CD4-positive, alpha-beta T cell (primary cell): ENCODE measurements at regions not wholly inside any gene's neighbourhood (a gene's known extent, or its start where the extent isn't known, plus 50 kb on each side); places are given as distances from the start of the nearest gene placed in this dataset.

ENCODE experiments used
- ATAC-seq: fragments of 200-7000 bp; cut with Tn5 transposase; one replicate; pipeline ENCODE4 v1.10.0; 2022; ENCODE audit warnings: mild to moderate bottlenecking; ENCODE audit not compliant: poor library complexity
- CTCF ChIA-PET: fragments of 350-600 bp; sonication (Branson Sonifier 250); formaldehyde crosslinking; loops from one replicate; lab custom pipeline; 2021; ENCODE audit warnings: antibody characterized with exemption, inconsistent platforms; lab: Charles Lee
- POLR2A ChIA-PET: fragments of 350-600 bp; sonication (Branson Sonifier 250); formaldehyde crosslinking; loops from one replicate; lab custom pipeline; 2021; ENCODE audit warnings: antibody characterized with exemption, inconsistent platforms; lab: Charles Lee
- DNase-seq, 14 experiments: peaks; one replicate each; pipeline ENCODE4 v3.0.0-alpha.2; 2013 to 2020; ENCODE audit warnings: mixed read lengths in 2 of 14
- H3K27ac ChIP-seq, 2 donors: one replicate each; pipeline versions ENCODE4 v1.5.1 to v1.7.0; 2013; ENCODE audit warnings: low read length in 2 of 2, low read depth in 1 of 2, mild to moderate bottlenecking in 1 of 2
- H3K27me3 ChIP-seq, 2 experiments: 1 replicate in 1 of 2; 2 replicates in 1 of 2; pipeline versions ENCODE4 v1.6.1 to v1.7.0; 2013; ENCODE audit warnings: low read length in 2 of 2, control low read depth in 1 of 2, mild to moderate bottlenecking in 1 of 2, moderate library complexity in 1 of 2; ENCODE audit not compliant: insufficient read depth in 2 of 2, control insufficient read depth in 1 of 2
- H3K36me3 ChIP-seq: one replicate; pipeline ENCODE4 v1.6.1; 2013; ENCODE audit warnings: low read length, control low read depth; ENCODE audit not compliant: insufficient read depth
- H3K4me1 ChIP-seq: one replicate; pipeline ENCODE4 v1.6.1; 2013; ENCODE audit warnings: low read length, control low read depth; ENCODE audit not compliant: insufficient read depth
- H3K4me3 ChIP-seq: one replicate; pipeline ENCODE4 v1.5.1; 2013; ENCODE audit warnings: mild to moderate bottlenecking, low read length, moderate library complexity
- H3K9me3 ChIP-seq, 2 experiments: 1 replicate in 1 of 2; 2 replicates in 1 of 2; pipeline versions ENCODE4 v1.6.1 to v1.7.0; 2013; ENCODE audit warnings: low read length in 2 of 2, mild to moderate bottlenecking in 2 of 2, control low read depth in 1 of 2, moderate library complexity in 1 of 2; ENCODE audit not compliant: control insufficient read depth in 1 of 2, insufficient read depth in 1 of 2
- H3K27ac Mint-ChIP-seq: one replicate; pipeline ENCODE4 v1.8.0; 2020; ENCODE audit warnings: mixed read lengths
- H3K27me3 Mint-ChIP-seq: one replicate; pipeline ENCODE4 v1.8.0; 2021; ENCODE audit warnings: mixed read lengths
- H3K36me3 Mint-ChIP-seq: one replicate; pipeline ENCODE4 v1.8.0; 2021; ENCODE audit warnings: low read depth, mixed read lengths
- H3K4me1 Mint-ChIP-seq: one replicate; pipeline ENCODE4 v1.8.0; 2021; ENCODE audit warnings: low read depth, mixed read lengths
- H3K4me3 Mint-ChIP-seq: one replicate; pipeline ENCODE4 v1.8.0; 2020; ENCODE audit warnings: mild to moderate bottlenecking, mixed read lengths
- H3K9me3 Mint-ChIP-seq: one replicate; pipeline ENCODE4 v1.8.0; 2020; ENCODE audit warnings: mixed read lengths
- CTCF ChIP-seq: fragments of 200-600 bp; IDR thresholded peaks from one replicate; pipeline ENCODE4 v1.8.0; 2022; ENCODE audit warnings: antibody characterized with exemption, mild to moderate bottlenecking
- intact Hi-C, 2 experiments: fragments of 100-400 bp; cut with DNase I in 1 of 2; cut with micrococcal nuclease in 1 of 2; formaldehyde crosslinking; loops; one replicate each; pipeline versions ENCODE4 v1.15.1 to v1.9.0; 2023 to 2025; cut with DNase I, micrococcal nuclease

- ATAC-seq (no peak), DNase-seq (no peak)
- ChIA-PET POLR2A (no interaction called here), CTCF (no interaction called here)
- H3K9me3 Mint-ChIP-seq, result no peaks in the 10 kb centered on the region
- no peak overlapping the region for H3K27ac ChIP-seq
- no peaks in the 10 kb centered on the region for H3K9me3 ChIP-seq
- H3K4me3 Mint-ChIP-seq, result no peak overlapping the region
- H3K4me1 Mint-ChIP-seq, result no peaks in the 10 kb centered on the region
- intact Hi-C loops, result no loop called here
- no peak overlapping the region for H3K4me3 ChIP-seq
- no peak overlapping the region for H3K27ac Mint-ChIP-seq
- no peaks in the 10 kb centered on the region for H3K36me3 ChIP-seq
- no peaks in the 10 kb centered on the region for H3K27me3 ChIP-seq
- H3K27me3 Mint-ChIP-seq, result peaks cover 5% of the 10 kb centered on the region
- no peaks in the 10 kb centered on the region for H3K4me1 ChIP-seq
- no peak for TF ChIP-seq CTCF
- no peaks in the 10 kb centered on the region for H3K36me3 Mint-ChIP-seq
Observed at GRCh38 chr6:40780637-40781036, 193.5 kb upstream of the LRFN2 start.

GRCh38 chr6:40779409-40779808 lies 192.2 kb upstream of the LRFN2 start:
- CTCF ChIA-PET, result no interaction called here
- DNase-seq (no peak), ATAC-seq (no peak)
- Histone ChIP-seq H3K36me3 (no peaks in the 10 kb centered on the region), H3K27ac (no peak overlapping the region), H3K27me3 (no peaks in the 10 kb centered on the region), H3K4me1 (no peaks in the 10 kb centered on the region), H3K4me3 (no peak overlapping the region), H3K9me3 (no peaks in the 10 kb centered on the region)
- H3K27me3 Mint-ChIP-seq, result peaks cover 14% of the 10 kb centered on the region
- no peaks in the 10 kb centered on the region for H3K36me3 Mint-ChIP-seq
- TF ChIP-seq CTCF, result no peak
- no peaks in the 10 kb centered on the region for H3K9me3 Mint-ChIP-seq
- POLR2A ChIA-PET, result no interaction called here
- no peak overlapping the region for H3K4me3 Mint-ChIP-seq
- intact Hi-C loops, result no loop called here
- no peak overlapping the region for H3K27ac Mint-ChIP-seq
- H3K4me1 Mint-ChIP-seq, result no peaks in the 10 kb centered on the region

GRCh38 chr6:40778918-40779317 lies 191.8 kb upstream of the LRFN2 start:
- ATAC-seq, result no peak
- intact Hi-C loops, result no loop called here
- POLR2A ChIA-PET, result no interaction called here
- Histone ChIP-seq H3K27ac (no peak overlapping the region), H3K9me3 (no peaks in the 10 kb centered on the region), H3K4me1 (no peaks in the 10 kb centered on the region), H3K36me3 (no peaks in the 10 kb centered on the region), H3K4me3 (no peak overlapping the region), H3K27me3 (no peaks in the 10 kb centered on the region)
- no peak for TF ChIP-seq CTCF
- CTCF ChIA-PET, result no interaction called here
- no peak overlapping the region for H3K4me3 Mint-ChIP-seq
- H3K27ac Mint-ChIP-seq, result no peak overlapping the region
- H3K9me3 Mint-ChIP-seq, result no peaks in the 10 kb centered on the region
- no peak for DNase-seq
- H3K4me1 Mint-ChIP-seq, result no peaks in the 10 kb centered on the region
- H3K27me3 Mint-ChIP-seq, result peaks cover 16% of the 10 kb centered on the region
- H3K36me3 Mint-ChIP-seq, result no peaks in the 10 kb centered on the region
